ENCODE measurements at regions not wholly inside any gene's neighbourhood (a gene's known extent, or its start where the extent isn't known, plus 50 kb on each side); places are given as distances from the start of the nearest gene placed in this dataset.
"Not testable (repeated sequence)": the region's sequence is repeated elsewhere in the genome, so short reads cannot be mapped to it uniquely, and the experiment has no call there.

DNA sequence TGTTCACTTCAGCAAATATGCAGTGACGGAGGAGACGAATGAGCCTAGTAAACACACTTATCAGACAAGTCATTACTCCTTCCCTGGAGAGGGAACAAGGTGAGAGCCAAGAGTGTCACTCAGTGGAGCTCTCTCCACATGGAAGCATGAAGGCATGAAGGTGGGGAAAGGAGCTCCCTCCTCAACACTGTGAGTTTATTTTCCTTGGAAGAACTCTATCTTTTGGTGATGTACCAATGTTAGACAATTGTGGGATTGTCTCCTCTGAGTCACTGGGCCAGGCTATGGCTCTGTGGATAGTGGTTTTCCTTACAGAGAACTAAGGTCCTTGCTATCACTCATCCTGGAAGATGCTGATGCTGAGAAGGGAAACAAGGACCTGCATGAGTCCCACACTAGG is 200.2 kb downstream of the CPEB2 start:
- TF ChIP-seq ZFX (IDR thresholded peaks at IDR 0.05; ENCODE audit: borderline replicate concordance) = no peak
- TF ChIP-seq, protein P1, sequence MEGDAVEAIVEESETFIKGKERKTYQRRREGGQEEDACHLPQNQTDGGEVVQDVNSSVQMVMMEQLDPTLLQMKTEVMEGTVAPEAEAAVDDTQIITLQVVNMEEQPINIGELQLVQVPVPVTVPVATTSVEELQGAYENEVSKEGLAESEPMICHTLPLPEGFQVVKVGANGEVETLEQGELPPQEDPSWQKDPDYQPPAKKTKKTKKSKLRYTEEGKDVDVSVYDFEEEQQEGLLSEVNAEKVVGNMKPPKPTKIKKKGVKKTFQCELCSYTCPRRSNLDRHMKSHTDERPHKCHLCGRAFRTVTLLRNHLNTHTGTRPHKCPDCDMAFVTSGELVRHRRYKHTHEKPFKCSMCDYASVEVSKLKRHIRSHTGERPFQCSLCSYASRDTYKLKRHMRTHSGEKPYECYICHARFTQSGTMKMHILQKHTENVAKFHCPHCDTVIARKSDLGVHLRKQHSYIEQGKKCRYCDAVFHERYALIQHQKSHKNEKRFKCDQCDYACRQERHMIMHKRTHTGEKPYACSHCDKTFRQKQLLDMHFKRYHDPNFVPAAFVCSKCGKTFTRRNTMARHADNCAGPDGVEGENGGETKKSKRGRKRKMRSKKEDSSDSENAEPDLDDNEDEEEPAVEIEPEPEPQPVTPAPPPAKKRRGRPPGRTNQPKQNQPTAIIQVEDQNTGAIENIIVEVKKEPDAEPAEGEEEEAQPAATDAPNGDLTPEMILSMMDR (IDR thresholded peaks at IDR 0.05) = no peak
- no peak overlapping the region for H3K27ac ChIP-seq

DNA sequence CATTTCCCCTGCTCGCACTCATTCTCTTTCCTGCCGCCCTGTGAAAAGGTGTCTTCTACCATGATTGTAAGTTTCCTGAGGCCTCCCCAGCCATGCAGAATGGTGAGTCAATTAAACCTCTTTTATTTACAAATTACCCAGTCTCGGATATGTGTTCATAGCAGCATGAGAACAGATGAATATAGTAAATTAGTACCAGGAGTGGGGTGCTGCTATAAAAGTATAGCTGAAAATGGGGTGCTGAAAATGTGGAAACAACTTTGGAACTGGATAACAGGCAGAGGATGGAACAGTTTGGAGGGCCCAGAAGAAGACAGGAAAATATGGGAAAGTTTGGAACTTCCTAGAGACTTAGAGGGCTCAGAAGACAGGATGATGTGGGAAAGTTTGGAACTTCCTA is 204.2 kb downstream of the CPEB2 start:
- H3K27ac ChIP-seq = not testable (repeated sequence)

DNA sequence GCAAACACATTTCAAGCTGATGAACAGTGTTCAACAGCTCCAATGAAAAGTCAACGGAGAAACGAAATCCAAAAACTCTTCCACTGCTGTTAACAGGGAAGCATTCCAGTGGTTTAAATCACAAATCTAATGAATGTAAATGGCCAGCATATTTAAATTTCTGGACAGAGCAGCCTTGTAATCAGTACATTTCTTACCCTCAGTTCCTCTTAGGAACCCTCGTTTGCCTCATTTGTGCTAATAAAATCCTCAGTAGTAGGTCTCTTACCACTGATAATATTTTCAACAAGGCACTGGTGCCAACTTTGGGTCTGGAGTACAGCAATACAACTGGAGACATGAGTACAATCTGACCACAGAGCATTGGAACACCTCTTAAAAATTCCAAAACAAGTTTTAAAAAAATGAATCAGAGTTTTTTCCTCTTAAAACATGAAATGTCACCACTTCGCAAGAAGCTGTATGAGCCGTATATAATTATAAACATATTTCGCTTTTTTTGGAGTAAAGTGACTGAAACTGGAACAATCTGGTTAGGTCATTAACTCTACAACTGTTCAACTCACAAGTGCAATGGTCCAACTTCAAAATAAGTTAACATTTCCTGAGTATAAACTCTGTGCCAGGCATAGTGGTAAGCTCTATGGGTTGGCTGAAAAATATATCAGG is 211.2 kb downstream of the CPEB2 start:
- H3K27ac ChIP-seq = no peak overlapping the region
- TF ChIP-seq, protein P1 (IDR thresholded peaks at IDR 0.05) = no peak
- no peak for TF ChIP-seq ZFX (IDR thresholded peaks at IDR 0.05; ENCODE audit: borderline replicate concordance)

GRCh38 chr4:15215109-15215508 is 212.7 kb upstream of the C1QTNF7 start:
- no peak for TF ChIP-seq ZFX (IDR thresholded peaks at IDR 0.05; ENCODE audit: borderline replicate concordance)
- TF ChIP-seq, protein P1 (IDR thresholded peaks at IDR 0.05) = no peak
- H3K27ac ChIP-seq = no peak overlapping the region

GRCh38 chr4:15226203-15226602 is 201.6 kb upstream of the C1QTNF7 start:
- TF ChIP-seq ZFX (IDR thresholded peaks at IDR 0.05; ENCODE audit: borderline replicate concordance) = no peak
- TF ChIP-seq, protein P1 (IDR thresholded peaks at IDR 0.05) = no peak
- H3K27ac ChIP-seq = no peak overlapping the region

GRCh38 chr4:15231265-15232091 is 196.4 kb upstream of the C1QTNF7 start:
- no peak for TF ChIP-seq ZFX (IDR thresholded peaks at IDR 0.05; ENCODE audit: borderline replicate concordance)
- TF ChIP-seq, protein P1 (IDR thresholded peaks at IDR 0.05) = peak; percentile 82
- no peak overlapping the region for H3K27ac ChIP-seq

GRCh38 chr4:15232366-15233263 is 195.2 kb upstream of the C1QTNF7 start:
- TF ChIP-seq, protein P1 (IDR thresholded peaks at IDR 0.05) = no peak
- no peak for TF ChIP-seq ZFX (IDR thresholded peaks at IDR 0.05; ENCODE audit: borderline replicate concordance)
- H3K27ac ChIP-seq = no peak overlapping the region

All from 22Rv1 (cell line).